ENCODE measurements at regions not wholly inside any gene's neighbourhood (a gene's known extent, or its start where the extent isn't known, plus 50 kb on each side); places are given as distances from the start of the nearest gene placed in this dataset.
"Not testable (repeated sequence)": the region's sequence is repeated elsewhere in the genome, so short reads cannot be mapped to it uniquely, and the experiment has no call there.

GRCh38 chr15:29648415-29648814 lies 173.9 kb downstream of the TJP1 start:
- H3K9me3 ChIP-seq (ENCODE audit: control insufficient read depth in 1 of 2, low read length in 2 of 2) = peaks cover 0 to 10% of the 10 kb centered on the region in 2 donors
- DNase-seq; H3K4me1 Mint-ChIP-seq; H3K27me3 ChIP-seq (ENCODE audit: insufficient read depth, low read length); H3K27me3 Mint-ChIP-seq; POLR2A ChIA-PET (ENCODE audit: partially characterized antibody); H3K27ac ChIP-seq (ENCODE audit: low read depth, low read length); H3K36me3 ChIP-seq (ENCODE audit: insufficient read depth, low read length); H3K4me3 Mint-ChIP-seq; CTCF ChIA-PET (ENCODE audit: partially characterized antibody); intact Hi-C loops (cut with micrococcal nuclease); H3K4me3 ChIP-seq (ENCODE audit: low read length in 2 of 2); H3K36me3 Mint-ChIP-seq; H3K4me1 ChIP-seq (ENCODE audit: insufficient read depth, low read length); H3K27ac Mint-ChIP-seq: not testable (repeated sequence)
- peaks cover 0 to 41% (median 23%) of the 10 kb centered on the region in 8 donors for H3K9me3 Mint-ChIP-seq

- Mint-ChIP-seq H3K27me3 (no peaks in the 10 kb centered on the region), H3K27ac (no peak overlapping the region), H3K9me3 (peaks cover 0 to 46% (median 23%) of the 10 kb centered on the region in 8 donors), H3K4me1 (no peaks in the 10 kb centered on the region), H3K4me3 (no peak overlapping the region), H3K36me3 (no peaks in the 10 kb centered on the region)
- no peaks in the 10 kb centered on the region for H3K4me1 ChIP-seq (ENCODE audit: insufficient read depth, low read length)
- intact Hi-C loops (cut with micrococcal nuclease) = no loop called here
- H3K27ac ChIP-seq (ENCODE audit: low read depth, low read length) = no peak overlapping the region
- H3K9me3 ChIP-seq (ENCODE audit: control insufficient read depth in 1 of 2, low read length in 2 of 2) = peaks cover 0 to 10% of the 10 kb centered on the region in 2 donors
- POLR2A ChIA-PET (ENCODE audit: partially characterized antibody) = no interaction called here
- no peak overlapping the region for H3K4me3 ChIP-seq (ENCODE audit: low read length in 2 of 2)
- no peaks in the 10 kb centered on the region for H3K27me3 ChIP-seq (ENCODE audit: insufficient read depth, low read length)
- CTCF ChIA-PET (ENCODE audit: partially characterized antibody) = no interaction called here
- DNase-seq = no peak
- H3K36me3 ChIP-seq (ENCODE audit: insufficient read depth, low read length) = no peaks in the 10 kb centered on the region
Measured at GRCh38 chr15:29645841-29646240, 176.4 kb downstream of the TJP1 start.

- H3K27me3 ChIP-seq (ENCODE audit: insufficient read depth, low read length); H3K36me3 Mint-ChIP-seq; intact Hi-C loops (cut with micrococcal nuclease); H3K27ac Mint-ChIP-seq; H3K4me1 Mint-ChIP-seq; CTCF ChIA-PET (ENCODE audit: partially characterized antibody); H3K27me3 Mint-ChIP-seq; H3K27ac ChIP-seq (ENCODE audit: low read depth, low read length); H3K36me3 ChIP-seq (ENCODE audit: insufficient read depth, low read length); POLR2A ChIA-PET (ENCODE audit: partially characterized antibody); H3K4me1 ChIP-seq (ENCODE audit: insufficient read depth, low read length); H3K4me3 ChIP-seq (ENCODE audit: low read length in 2 of 2); DNase-seq; H3K4me3 Mint-ChIP-seq: not testable (repeated sequence)
- H3K9me3 ChIP-seq (ENCODE audit: control insufficient read depth in 1 of 2, low read length in 2 of 2) = peaks cover 0 to 10% of the 10 kb centered on the region in 2 donors
- H3K9me3 Mint-ChIP-seq = peaks cover 0 to 51% (median 23%) of the 10 kb centered on the region in 8 donors
Measured at GRCh38 chr15:29644361-29644760, 177.9 kb downstream of the TJP1 start.

- no peak overlapping the region for H3K27ac ChIP-seq (ENCODE audit: low read depth, low read length)
- no peaks in the 10 kb centered on the region for H3K27me3 ChIP-seq (ENCODE audit: insufficient read depth, low read length)
- no peak for DNase-seq
- Mint-ChIP-seq H3K27me3 (peaks cover 0 to 6% of the 10 kb centered on the region in 2 donors), H3K4me3 (no peak overlapping the region), H3K4me1 (no peaks in the 10 kb centered on the region), H3K9me3 (peaks cover 0 to 13% (median under 1%) of the 10 kb centered on the region in 8 donors), H3K36me3 (no peaks in the 10 kb centered on the region), H3K27ac (no peak overlapping the region)
- H3K9me3 ChIP-seq (ENCODE audit: control insufficient read depth in 1 of 2, low read length in 2 of 2) = no peaks in the 10 kb centered on the region
- intact Hi-C loops (cut with micrococcal nuclease) = no loop called here
- H3K36me3 ChIP-seq (ENCODE audit: insufficient read depth, low read length) = no peaks in the 10 kb centered on the region
- ChIA-PET CTCF (ENCODE audit: partially characterized antibody) (no interaction called here), POLR2A (ENCODE audit: partially characterized antibody) (no interaction called here)
- H3K4me3 ChIP-seq (ENCODE audit: low read length in 2 of 2) = no peak overlapping the region
- H3K4me1 ChIP-seq (ENCODE audit: insufficient read depth, low read length) = no peaks in the 10 kb centered on the region
Measured at GRCh38 chr15:29638781-29639180, 183.5 kb downstream of the TJP1 start.

GRCh38 chr15:29638011-29638410 lies 184.3 kb downstream of the TJP1 start:
- Histone ChIP-seq H3K36me3 (ENCODE audit: insufficient read depth, low read length) (no peaks in the 10 kb centered on the region), H3K27me3 (ENCODE audit: insufficient read depth, low read length) (no peaks in the 10 kb centered on the region), H3K4me1 (ENCODE audit: insufficient read depth, low read length) (no peaks in the 10 kb centered on the region), H3K9me3 (ENCODE audit: control insufficient read depth in 1 of 2, low read length in 2 of 2) (no peaks in the 10 kb centered on the region), H3K27ac (ENCODE audit: low read depth, low read length) (no peak overlapping the region), H3K4me3 (ENCODE audit: low read length in 2 of 2) (no peak overlapping the region)
- Mint-ChIP-seq H3K4me3 (no peak overlapping the region), H3K27me3 (peaks cover 0 to 6% of the 10 kb centered on the region in 2 donors), H3K4me1 (no peaks in the 10 kb centered on the region), H3K9me3 (peaks cover 0 to 9% (median 0%) of the 10 kb centered on the region in 8 donors), H3K27ac (no peak overlapping the region), H3K36me3 (no peaks in the 10 kb centered on the region)
- CTCF ChIA-PET (ENCODE audit: partially characterized antibody) = no interaction called here
- POLR2A ChIA-PET (ENCODE audit: partially characterized antibody) = no interaction called here
- no peak for DNase-seq
- intact Hi-C loops (cut with micrococcal nuclease) = no loop called here

- peaks cover 0 to 5% (median 0%) of the 10 kb centered on the region in 8 donors for H3K9me3 Mint-ChIP-seq
- Histone ChIP-seq H3K27ac (ENCODE audit: low read depth, low read length) (no peak overlapping the region), H3K4me3 (ENCODE audit: low read length in 2 of 2) (no peak overlapping the region), H3K4me1 (ENCODE audit: insufficient read depth, low read length) (no peaks in the 10 kb centered on the region), H3K27me3 (ENCODE audit: insufficient read depth, low read length) (no peaks in the 10 kb centered on the region), H3K36me3 (ENCODE audit: insufficient read depth, low read length) (no peaks in the 10 kb centered on the region), H3K9me3 (ENCODE audit: control insufficient read depth in 1 of 2, low read length in 2 of 2) (no peaks in the 10 kb centered on the region)
- intact Hi-C loops (cut with micrococcal nuclease) = no loop called here
- POLR2A ChIA-PET (ENCODE audit: partially characterized antibody) = no interaction called here
- CTCF ChIA-PET (ENCODE audit: partially characterized antibody) = no interaction called here
- H3K4me3 Mint-ChIP-seq = no peak overlapping the region
- no peaks in the 10 kb centered on the region for H3K36me3 Mint-ChIP-seq
- DNase-seq = no peak
- H3K27me3 Mint-ChIP-seq = peaks cover 0 to 6% of the 10 kb centered on the region in 2 donors
- H3K27ac Mint-ChIP-seq = no peak overlapping the region
- H3K4me1 Mint-ChIP-seq = no peaks in the 10 kb centered on the region
Measured at GRCh38 chr15:29637555-29637954, 184.7 kb downstream of the TJP1 start.

- no peak for DNase-seq
- Histone ChIP-seq H3K9me3 (ENCODE audit: control insufficient read depth in 1 of 2, low read length in 2 of 2) (no peaks in the 10 kb centered on the region), H3K27ac (ENCODE audit: low read depth, low read length) (no peak overlapping the region), H3K36me3 (ENCODE audit: insufficient read depth, low read length) (no peaks in the 10 kb centered on the region), H3K27me3 (ENCODE audit: insufficient read depth, low read length) (no peaks in the 10 kb centered on the region), H3K4me1 (ENCODE audit: insufficient read depth, low read length) (no peaks in the 10 kb centered on the region), H3K4me3 (ENCODE audit: low read length in 2 of 2) (no peak overlapping the region)
- peaks cover 0 to 6% of the 10 kb centered on the region in 2 donors for H3K27me3 Mint-ChIP-seq
- H3K36me3 Mint-ChIP-seq = no peaks in the 10 kb centered on the region
- H3K27ac Mint-ChIP-seq = no peak overlapping the region
- ChIA-PET POLR2A (ENCODE audit: partially characterized antibody) (no interaction called here), CTCF (ENCODE audit: partially characterized antibody) (no interaction called here)
- H3K4me1 Mint-ChIP-seq = no peaks in the 10 kb centered on the region
- intact Hi-C loops (cut with micrococcal nuclease) = no loop called here
- H3K4me3 Mint-ChIP-seq = no peak overlapping the region
- H3K9me3 Mint-ChIP-seq = peaks cover 0 to 5% (median 0%) of the 10 kb centered on the region in 8 donors
Measured at GRCh38 chr15:29636921-29637320, 185.3 kb downstream of the TJP1 start.

- H3K4me1 Mint-ChIP-seq = no peaks in the 10 kb centered on the region
- CTCF ChIA-PET (ENCODE audit: partially characterized antibody) = no interaction called here
- POLR2A ChIA-PET (ENCODE audit: partially characterized antibody) = no interaction called here
Measured at GRCh38 chr15:29636140-29636539, 186.1 kb downstream of the TJP1 start.

More at GRCh38 chr15:29636140-29636539, 186.1 kb downstream of the TJP1 start:
- Mint-ChIP-seq H3K36me3 (no peaks in the 10 kb centered on the region), H3K4me3 (no peak overlapping the region), H3K27ac (no peak overlapping the region), H3K27me3 (peaks cover 0 to 9% of the 10 kb centered on the region in 2 donors), H3K9me3 (peaks cover 0 to 5% (median 0%) of the 10 kb centered on the region in 8 donors)
- no peak overlapping the region for H3K27ac ChIP-seq (ENCODE audit: low read depth, low read length)
- intact Hi-C loops (cut with micrococcal nuclease) = no loop called here
- no peaks in the 10 kb centered on the region for H3K4me1 ChIP-seq (ENCODE audit: insufficient read depth, low read length)
- no peaks in the 10 kb centered on the region for H3K36me3 ChIP-seq (ENCODE audit: insufficient read depth, low read length)
- DNase-seq = no peak
- H3K4me3 ChIP-seq (ENCODE audit: low read length in 2 of 2) = no peak overlapping the region
- no peaks in the 10 kb centered on the region for H3K27me3 ChIP-seq (ENCODE audit: insufficient read depth, low read length)
- no peaks in the 10 kb centered on the region for H3K9me3 ChIP-seq (ENCODE audit: control insufficient read depth in 1 of 2, low read length in 2 of 2)

All from CD4-positive, alpha-beta memory T cell (primary cell).